ENCODE measurements at regions not wholly inside any gene's neighbourhood (a gene's known extent, or its start where the extent isn't known, plus 50 kb on each side); places are given as distances from the start of the nearest gene placed in this dataset.

- Histone ChIP-seq H3K27ac (no peak overlapping the region), H3K4me1 (no peaks in the 10 kb centered on the region), H3K9me3 (no peaks in the 10 kb centered on the region), H3K36me3 (no peaks in the 10 kb centered on the region), H3K27me3 (no peaks in the 10 kb centered on the region), H3K4me3 (no peak overlapping the region)
- TF ChIP-seq EP300 (IDR thresholded peaks at IDR 0.05), result no peak
- TF ChIP-seq CTCF (IDR thresholded peaks at IDR 0.05), result no peak
- TF ChIP-seq POLR2AphosphoS5 (IDR thresholded peaks at IDR 0.05), result no peak
- no peak for TF ChIP-seq POLR2A (IDR thresholded peaks at IDR 0.05)
- WGBS, result 60% methylated on average over 8 of the region's 8 CpGs
- DNase-seq (ENCODE audit: low spot score in 2 of 2), result no peak
Measured at GRCh38 chr3:59115364-59116232, 65.8 kb upstream of the CFAP20DC start.

- no peak for DNase-seq (ENCODE audit: low spot score in 2 of 2)
- H3K36me3 ChIP-seq, result no peaks in the 10 kb centered on the region
Measured at GRCh38 chr3:59107856-59108815, 58.3 kb upstream of the CFAP20DC start.

GRCh38 chr3:59106085-59106648 is 56.3 kb upstream of the CFAP20DC start:
- Histone ChIP-seq H3K4me3 (no peak overlapping the region), H3K27me3 (no peaks in the 10 kb centered on the region), H3K27ac (no peak overlapping the region), H3K9me3 (no peaks in the 10 kb centered on the region), H3K4me1 (no peaks in the 10 kb centered on the region), H3K36me3 (no peaks in the 10 kb centered on the region)
- TF ChIP-seq POLR2A (IDR thresholded peaks at IDR 0.05), result no peak
- no peak for TF ChIP-seq POLR2AphosphoS5 (IDR thresholded peaks at IDR 0.05)
- TF ChIP-seq CTCF (IDR thresholded peaks at IDR 0.05), result no peak
- TF ChIP-seq EP300 (IDR thresholded peaks at IDR 0.05), result no peak
- no peak for DNase-seq (ENCODE audit: low spot score in 2 of 2)
- WGBS, result 86% methylated on average over 1 of the region's 1 CpG

More at GRCh38 chr3:59107856-59108815, 58.3 kb upstream of the CFAP20DC start:
- WGBS, result 54% methylated on average over 5 of the region's 5 CpGs
- Histone ChIP-seq H3K27ac (no peak overlapping the region), H3K27me3 (no peaks in the 10 kb centered on the region), H3K4me1 (no peaks in the 10 kb centered on the region), H3K4me3 (no peak overlapping the region), H3K9me3 (no peaks in the 10 kb centered on the region)
- TF ChIP-seq EP300 (IDR thresholded peaks at IDR 0.05), result no peak
- TF ChIP-seq CTCF (IDR thresholded peaks at IDR 0.05), result no peak
- no peak for TF ChIP-seq POLR2A (IDR thresholded peaks at IDR 0.05)
- no peak for TF ChIP-seq POLR2AphosphoS5 (IDR thresholded peaks at IDR 0.05)

GRCh38 chr3:59103552-59103951 is 53.7 kb upstream of the CFAP20DC start:
- H3K36me3 ChIP-seq, result no peaks in the 10 kb centered on the region
- no peaks in the 10 kb centered on the region for H3K9me3 ChIP-seq
- no peak for TF ChIP-seq CTCF (IDR thresholded peaks at IDR 0.05)
- TF ChIP-seq POLR2A (IDR thresholded peaks at IDR 0.05), result no peak
- no peak for TF ChIP-seq POLR2AphosphoS5 (IDR thresholded peaks at IDR 0.05)
- TF ChIP-seq EP300 (IDR thresholded peaks at IDR 0.05), result no peak
- H3K4me1 ChIP-seq, result no peaks in the 10 kb centered on the region
- H3K27ac ChIP-seq, result no peak overlapping the region
- peaks cover 5% of the 10 kb centered on the region for H3K27me3 ChIP-seq
- H3K4me3 ChIP-seq, result no peak overlapping the region
- WGBS, result 87% methylated on average over 1 of the region's 1 CpG
- DNase-seq (ENCODE audit: low spot score in 2 of 2), result no peak
